GM18868 (cell line): ENCODE measurements at regions not wholly inside any gene's neighbourhood (a gene's known extent, or its start where the extent isn't known, plus 50 kb on each side); places are given as distances from the start of the nearest gene placed in this dataset.

ENCODE experiments used
- ATAC-seq: cut with Tn5 transposase; IDR thresholded peaks from one replicate; pipeline ENCODE4 v1.9.1; 2021; ENCODE audit warnings: mild to moderate bottlenecking, moderate library complexity; ENCODE audit not compliant: unreplicated experiment

DNA sequence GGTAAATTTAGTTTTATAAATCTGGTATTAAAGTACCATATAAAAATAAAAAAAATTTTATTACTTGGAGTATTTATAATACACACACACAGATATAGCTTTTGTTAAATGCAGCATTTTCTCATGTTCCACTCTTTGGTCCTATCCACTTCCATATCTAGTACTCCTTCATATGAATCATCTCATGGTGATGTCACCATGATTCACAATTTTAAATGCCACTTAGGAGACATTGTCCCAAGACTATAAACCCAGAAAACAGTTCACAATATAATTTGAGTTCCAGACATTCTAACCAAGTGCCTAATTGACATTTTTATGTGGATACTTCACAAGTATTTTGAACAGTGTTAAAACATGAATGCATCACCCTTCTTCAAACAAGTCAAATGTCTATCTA lies 1398.3 kb downstream of the DSC3 start:
- no peak for ATAC-seq

DNA sequence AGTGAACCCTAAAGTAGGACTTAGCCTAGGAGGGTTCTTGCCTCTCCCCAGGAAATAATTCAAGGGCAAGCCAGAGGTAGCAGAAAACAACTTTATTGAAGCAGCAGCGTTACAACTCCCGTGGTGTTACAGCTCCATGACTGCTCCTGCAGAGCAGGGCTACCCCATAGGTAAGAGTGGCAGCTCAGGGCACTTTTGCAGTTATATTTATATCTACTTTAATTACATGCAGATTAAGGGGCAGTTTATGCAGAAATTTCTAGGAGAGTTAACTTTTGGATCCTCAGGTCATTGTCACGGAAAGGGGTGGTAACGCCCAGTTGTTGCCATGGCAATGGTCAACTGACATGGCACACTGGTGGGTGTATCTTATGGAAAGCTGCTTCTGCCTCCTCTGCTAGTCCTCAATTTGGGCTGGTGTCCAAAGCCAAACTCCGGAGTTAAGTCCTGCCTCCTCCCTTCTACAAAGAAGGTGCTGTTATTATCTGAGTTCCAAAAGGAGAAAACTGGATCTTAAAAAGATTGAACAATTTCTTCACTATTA lies 1413.0 kb downstream of the DSC3 start:
- no peak for ATAC-seq

DNA sequence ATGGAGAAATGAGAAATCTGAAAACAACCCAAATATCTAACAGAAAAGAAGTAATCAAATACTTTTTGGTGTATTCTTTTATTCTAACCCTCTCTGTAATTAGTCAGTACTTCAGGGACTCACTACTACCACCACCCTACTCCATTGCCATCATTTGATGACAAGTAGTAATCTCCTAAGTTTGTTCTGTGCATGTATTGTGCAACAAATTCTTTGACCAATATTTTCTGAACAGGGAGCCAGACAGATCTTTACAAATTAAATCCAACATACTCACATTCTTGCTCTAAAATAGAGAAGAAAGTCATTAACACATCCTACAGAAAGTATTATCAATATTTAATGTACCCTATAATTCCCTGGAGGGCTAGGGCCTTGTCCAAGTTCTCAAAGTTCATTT lies 1416.4 kb downstream of the DSC3 start:
- ATAC-seq, result no peak

DNA sequence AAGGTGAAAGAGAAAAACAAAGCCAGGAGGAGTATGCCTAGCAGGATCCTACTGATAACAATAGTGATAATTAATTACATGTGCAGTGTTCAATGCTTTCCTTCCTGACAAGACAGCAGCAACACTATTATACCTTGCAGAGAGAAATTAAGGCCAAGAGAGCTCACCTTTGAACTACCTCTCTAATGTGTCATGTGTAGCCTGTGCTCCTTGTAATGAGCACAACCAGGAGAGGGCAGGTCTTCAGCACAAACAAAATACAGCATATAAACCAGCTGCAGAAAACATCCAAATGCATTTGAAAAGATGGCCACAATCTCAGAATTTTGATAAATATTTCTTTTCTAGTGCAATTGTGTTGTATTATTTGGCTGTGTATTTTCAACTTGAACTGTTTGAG lies 1425.7 kb downstream of the DSC3 start:
- ATAC-seq, result no peak

DNA sequence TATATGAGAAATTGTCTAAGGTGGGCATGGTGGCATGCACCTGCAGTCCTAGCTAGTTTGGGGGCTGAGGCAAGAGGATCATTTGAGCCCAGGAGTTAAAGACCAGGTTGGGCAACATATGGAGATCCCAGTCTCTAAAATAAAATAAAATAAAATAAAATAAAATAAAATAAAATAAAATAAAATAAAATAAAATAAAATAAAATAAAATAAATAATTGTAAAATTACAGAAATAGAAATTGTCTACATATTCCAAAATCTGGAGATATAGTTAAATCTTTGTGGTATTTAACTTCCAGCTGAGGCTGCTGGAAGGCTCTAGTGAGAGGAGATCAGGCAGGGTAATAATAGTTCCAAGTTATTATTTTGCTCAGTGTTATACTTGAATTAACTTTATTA lies 1432.1 kb upstream of the CDH2 start:
- ATAC-seq, result no peak

DNA sequence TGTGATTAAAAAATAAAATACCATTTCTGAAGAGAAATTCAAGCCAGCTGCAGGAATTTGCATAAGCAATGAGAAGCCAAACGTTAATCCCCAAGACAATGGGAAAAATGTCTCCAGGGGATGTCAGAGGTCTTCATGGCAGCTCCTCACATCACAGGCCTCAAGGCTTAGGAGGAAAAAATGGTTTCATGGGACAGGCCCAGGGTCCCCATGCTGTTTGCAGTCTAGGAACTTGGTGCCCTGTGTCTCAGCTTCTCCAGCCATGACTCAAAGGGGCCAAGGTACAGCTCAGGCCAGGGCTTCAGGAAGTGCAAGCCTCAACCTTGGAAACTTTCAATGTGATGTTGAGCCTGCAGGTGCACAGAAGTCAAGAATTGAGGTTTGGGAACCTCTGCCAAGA lies 1428.4 kb upstream of the CDH2 start:
- ATAC-seq, result no peak

DNA sequence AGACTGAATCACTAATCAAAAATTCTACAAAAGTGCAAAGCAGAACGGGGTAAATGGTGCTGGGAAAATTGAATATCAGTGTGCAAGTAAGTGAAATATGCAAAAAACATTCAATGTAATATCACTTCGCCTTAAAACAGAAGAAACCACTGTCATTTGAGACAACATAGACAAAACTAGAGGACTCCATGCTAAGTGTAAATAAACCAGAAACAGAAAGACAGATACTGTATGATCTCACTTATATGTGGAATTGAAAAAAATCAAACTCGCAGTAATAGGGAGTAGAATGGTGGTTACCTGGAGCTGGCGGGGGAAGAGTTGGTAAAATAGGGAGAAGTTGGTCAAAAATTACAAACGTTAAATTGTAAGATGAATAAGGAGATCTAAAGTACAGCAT lies 1420.0 kb upstream of the CDH2 start:
- no peak for ATAC-seq

DNA sequence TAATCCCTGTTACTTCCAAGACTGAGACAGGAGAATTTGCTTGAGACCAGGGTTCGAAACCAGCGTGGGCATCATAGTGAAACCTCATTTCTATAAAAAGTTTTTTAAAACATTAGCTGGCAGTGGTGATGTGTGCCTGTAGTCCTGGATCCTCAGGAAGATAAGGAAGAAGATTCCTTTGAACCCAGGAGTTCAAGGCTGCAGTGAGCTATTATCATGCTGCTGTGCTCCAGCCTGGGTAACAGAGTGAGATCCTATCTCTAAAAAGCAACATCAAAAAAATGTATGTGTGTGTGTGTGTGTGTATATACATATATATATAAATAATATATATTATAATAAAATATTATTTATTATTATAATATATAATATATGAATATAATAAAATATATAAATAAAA lies 1417.6 kb upstream of the CDH2 start:
- no peak for ATAC-seq

DNA sequence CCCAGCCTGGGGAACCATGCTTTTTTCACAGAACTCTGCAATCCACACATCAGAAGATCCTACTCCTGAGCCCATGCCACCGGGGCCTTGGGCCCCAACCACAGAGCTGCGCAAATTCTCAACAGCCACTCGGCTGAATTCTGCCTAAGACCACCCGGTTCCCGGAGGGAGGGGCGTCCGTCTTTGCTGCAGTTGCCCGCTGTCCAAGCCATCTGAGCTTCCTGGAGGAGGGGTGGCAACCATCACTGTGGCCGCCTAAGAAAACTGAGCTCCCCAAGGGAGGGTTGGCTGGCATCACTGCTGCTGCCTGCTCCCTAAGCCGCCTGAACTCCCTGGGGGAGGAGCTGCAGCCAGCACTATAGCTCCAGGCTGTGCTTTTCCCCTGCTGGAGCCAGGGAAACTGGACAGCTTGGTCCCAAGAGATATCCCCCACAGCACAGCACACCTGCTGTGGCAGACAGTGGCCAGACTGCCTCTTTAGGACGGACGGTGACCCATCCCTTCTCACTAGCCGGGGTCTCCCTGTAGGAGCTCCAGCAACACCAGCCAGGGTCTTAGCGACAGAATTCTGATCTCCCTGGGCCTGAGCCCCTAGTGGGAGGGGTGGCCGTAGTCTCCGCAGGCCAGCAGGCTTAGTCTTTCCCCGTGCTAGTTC lies 1411.6 kb upstream of the CDH2 start:
- no peak for ATAC-seq

DNA sequence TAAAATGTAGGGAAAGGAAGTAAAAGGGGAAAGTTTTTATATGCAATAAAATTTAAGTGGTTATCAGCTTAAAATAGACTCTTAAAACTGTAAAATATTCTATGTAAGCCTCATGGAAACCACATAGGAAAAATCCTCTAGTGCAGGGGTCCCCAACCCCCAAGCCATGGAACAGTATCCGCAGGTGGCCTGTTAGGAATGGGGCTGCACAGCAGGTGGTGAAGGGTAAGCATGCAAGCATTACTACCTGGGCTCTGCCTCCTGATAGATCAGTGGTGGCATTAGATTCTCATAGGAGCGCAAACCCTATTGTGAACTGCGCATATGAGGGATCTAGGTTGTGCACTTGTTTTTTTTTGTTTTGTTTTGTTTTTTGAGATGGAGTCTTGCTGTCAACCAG lies 1409.3 kb upstream of the CDH2 start:
- no peak for ATAC-seq

DNA sequence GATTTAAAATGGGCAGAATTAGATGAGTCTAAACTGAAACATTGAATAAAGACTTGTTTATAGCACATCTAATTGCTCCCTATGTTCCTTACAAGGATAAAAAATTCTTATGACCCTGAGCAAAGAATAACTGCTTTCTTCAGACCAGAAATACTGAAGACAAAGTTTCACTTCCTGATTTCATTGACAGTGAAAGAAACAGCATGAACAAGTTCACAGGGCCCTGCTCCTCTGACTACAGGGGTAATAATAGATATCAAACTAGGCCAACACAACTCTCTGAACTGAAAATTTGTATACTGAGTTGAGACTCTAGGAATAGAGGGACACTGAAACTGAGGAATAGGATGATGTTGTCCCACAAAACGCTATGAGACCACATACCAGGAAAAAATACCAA lies 1383.3 kb upstream of the CDH2 start:
- peak; percentile 99 for ATAC-seq

DNA sequence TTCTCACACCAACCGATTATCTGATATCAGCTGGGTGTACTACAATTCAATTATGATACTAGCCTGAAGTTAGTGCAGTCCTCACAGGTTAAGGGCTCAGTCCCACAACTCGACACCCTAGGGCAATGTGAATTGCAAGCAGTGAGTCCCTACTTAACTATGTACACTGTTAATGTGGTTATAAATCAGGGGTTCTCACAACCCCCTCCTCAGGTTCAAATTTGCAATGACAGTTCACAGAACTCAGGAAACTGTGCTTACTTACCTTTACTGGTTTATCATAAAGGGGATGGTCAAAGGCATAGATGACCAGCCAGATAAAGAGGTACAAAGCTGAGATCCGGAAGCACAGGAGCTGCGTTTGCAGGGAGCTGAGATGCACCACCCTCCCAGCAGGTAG lies 1379.1 kb upstream of the CDH2 start:
- ATAC-seq, result no peak

DNA sequence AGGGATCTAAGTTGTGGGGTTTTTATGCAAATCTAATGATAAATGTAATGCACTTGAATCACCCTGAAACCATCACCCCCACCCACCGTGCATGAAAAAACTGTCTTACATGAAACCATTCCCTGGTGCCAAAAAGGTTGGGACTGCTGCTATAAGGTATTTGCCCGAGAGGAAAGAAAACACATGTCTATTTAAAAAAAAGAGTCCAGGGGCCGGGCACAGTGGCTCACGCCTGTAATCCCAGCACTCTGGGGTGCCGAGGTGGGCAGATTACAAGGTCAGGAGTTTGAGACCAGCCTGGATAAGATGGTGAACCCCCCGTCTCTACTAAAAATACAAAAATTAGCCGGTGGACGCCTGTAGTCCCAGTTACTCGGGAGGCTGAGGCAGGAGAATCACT lies 1372.8 kb upstream of the CDH2 start:
- no peak for ATAC-seq

DNA sequence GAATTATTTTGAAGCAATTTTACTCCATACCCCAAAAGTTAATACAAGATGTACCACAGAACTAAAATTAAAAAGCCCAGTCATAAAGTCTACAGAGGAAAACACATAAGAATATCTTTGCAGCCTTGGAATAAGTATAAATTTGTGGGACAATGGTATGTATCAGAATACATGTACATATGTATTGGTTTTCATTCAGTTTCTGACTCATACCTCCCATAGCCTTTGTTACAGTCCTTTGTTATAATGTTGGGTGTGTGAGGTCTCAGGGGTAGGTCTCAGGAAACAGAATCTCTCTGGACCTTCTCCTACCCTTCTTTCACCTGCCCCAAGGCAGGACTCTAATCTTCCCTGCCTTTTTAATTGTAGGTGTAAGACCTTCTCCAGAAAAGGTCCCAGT lies 1370.7 kb upstream of the CDH2 start:
- no peak for ATAC-seq

DNA sequence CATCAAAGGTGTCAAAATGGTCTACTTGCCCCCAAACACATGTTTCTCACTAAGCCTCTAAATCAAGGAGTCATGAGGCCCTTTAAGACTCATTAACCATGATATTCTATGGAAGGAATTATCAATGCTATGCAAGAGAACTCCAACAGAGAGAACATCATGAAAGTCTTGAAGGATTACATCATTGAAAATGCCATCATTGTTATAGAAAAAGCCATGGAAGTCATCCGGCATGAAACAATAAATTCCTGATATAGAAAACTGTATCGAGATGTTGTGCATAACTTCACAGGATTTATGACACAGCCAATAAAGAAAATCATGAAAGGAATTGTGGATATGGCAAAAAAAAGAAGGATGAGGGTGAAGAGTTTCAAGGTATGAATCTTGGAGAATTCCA lies 1363.6 kb upstream of the CDH2 start:
- no peak for ATAC-seq

DNA sequence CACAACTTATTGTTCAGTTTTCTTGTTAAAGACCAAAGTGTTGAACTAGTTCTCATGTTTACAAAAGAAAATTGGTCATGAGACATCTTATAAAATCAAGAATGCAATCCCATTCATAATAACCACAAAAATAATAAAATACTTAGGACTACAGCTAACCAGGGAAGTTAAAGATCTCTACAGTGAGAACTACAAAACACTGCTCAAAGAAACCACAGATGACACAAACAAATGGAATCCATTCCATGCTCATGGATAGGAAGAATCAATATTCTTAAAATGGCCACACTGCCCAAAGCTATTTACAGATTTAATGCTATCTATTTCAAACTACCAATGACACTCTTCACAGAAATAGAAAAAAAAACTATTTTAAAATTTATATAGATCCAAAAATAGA lies 1354.8 kb upstream of the CDH2 start:
- ATAC-seq, result no peak

DNA sequence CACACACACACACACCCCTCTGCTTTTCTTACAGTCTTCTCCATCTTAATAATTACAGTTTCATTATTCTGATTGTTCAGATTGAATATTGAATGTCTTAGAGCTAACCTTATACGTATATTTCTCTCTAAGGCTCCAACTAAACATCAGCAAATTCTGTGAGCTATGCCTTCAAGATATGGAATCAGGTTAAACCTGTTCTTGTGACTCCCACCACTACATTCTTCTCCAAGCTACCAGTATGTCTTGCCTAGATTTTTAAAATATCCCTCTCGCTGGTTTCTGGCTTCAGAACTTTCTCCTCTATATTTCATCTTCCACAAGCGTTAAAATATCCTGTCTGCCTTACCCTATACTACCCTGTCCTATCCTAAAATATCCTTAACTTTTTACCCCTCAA lies 1346.4 kb upstream of the CDH2 start:
- no peak for ATAC-seq

DNA sequence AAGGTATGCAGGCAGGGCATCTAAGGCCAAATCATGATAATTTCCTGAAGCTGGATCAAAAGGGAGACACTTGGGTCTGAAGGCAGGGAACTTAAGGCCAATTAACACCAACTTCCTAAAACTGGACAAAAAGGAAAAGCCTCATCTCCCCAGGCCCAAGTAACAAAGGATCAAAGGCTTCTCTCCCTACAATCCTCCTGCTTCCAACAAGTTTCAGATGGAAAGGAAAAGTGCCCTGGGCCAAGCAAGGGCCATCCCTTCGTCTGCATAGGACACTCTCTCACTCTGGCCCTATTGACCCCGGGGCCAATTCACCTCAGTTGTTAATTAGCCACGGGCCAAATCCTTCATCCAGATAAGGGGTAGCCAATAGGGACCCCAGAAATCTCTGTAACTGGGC lies 1335.8 kb upstream of the CDH2 start:
- ATAC-seq, result no peak

DNA sequence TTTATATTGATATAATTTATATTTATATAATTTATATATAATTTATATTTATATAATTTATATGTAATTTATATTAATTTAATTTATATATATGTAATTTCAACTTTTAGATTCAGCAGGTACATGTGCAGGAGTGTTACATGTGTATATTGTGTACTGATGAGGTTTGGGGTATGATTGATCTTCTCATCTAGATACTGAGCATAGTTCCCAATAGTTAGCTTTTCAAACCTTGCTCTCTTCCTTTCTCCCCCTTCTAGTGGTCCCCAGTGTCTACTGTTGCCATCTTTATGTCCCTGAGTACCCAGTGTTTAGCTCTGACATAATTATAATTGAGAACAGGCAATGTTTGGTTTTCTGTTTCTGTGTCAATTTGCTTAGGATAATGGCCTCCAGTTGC lies 1335.3 kb upstream of the CDH2 start:
- ATAC-seq, result peak; percentile 84

DNA sequence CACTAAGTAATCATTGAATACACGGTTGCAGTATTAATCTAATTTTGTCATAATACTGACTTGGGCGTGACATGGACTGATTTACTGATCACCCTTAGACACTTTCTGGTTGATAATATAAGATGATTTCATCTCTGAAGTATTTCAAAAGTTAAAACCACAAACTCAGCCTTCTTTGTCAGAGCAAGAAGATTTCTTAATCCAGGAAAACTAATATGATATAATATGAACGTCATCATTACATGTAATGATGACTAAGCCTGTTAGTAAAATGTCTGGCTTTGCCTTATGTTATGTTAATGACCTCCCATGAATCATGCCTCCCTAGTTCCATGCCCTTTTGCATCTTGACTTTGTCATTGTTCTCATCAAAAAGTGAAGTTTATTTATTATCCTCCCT lies 1325.0 kb upstream of the CDH2 start:
- ATAC-seq, result no peak

DNA sequence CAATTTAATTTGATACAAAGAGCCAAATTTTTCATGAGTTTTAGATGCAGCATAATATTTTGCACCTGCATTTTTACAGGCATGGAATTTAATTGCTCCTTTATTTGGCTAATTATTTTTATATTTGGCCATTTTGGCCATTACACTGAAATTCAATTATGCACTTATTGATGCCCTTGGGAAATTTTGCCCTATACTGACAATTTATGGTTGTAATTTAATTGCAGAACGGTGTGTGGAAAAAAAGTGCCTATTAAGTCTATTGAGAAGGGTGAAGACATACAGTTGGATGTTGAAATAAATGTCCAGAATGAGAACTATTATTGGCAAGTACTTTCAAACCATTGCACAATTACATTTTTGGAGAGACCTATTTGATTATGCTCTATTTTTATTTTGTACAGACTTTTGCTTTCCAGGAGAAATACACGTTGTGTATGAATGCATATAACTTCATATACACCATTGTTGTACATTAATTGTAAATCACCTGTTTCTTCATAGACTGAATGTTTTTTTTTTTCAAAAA lies 1319.3 kb upstream of the CDH2 start:
- no peak for ATAC-seq

DNA sequence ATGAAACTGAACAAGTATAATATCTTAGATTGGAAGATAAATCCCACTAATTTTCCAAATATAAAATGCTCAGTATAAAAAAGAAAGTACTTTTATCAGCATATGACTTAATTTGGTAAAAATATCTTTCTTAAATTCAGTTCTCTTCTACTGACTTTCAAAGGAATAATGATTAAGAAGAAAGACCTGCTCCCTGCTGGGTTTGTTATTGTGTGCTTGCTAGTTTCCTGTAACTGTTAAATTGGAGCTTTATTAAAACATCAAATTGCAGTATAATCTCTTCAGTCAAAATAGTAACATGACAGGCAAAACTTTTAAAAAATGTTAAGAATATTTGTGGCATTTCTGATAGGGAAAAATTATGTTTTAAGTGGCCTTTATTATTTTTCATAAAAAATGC lies 1317.4 kb upstream of the CDH2 start:
- ATAC-seq, result no peak

DNA sequence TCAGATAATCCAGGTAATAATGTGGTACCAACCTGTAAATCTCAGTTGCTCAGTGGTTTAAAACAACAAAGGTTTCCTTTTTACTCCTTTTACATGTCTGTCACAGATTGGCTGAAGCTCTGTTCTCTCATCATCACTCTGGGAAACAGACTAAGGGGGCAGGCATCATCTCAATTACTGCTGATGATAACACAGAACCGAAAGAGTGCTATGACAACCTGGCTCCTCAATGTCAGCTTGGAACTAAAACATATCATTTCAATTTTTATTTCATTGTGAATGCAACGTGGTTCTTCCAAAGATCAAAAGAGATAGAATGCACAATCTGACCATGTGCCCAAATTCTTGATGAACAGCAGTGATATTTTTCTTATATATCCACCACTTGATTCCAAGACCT lies 1315.0 kb upstream of the CDH2 start:
- ATAC-seq, result no peak
